ENCODE measurements at regions not wholly inside any gene's neighbourhood (a gene's known extent, or its start where the extent isn't known, plus 50 kb on each side); places are given as distances from the start of the nearest gene placed in this dataset.
A peak's percentile ranks its signal among the peaks of the same experiment; 100 is the strongest.
"Not testable (repeated sequence)": the region's sequence is repeated elsewhere in the genome, so short reads cannot be mapped to it uniquely, and the experiment has no call there.

GRCh38 chr10:36765782-36766414 lies 359.5 kb upstream of the ANKRD30A start:
- no peak for DNase-seq (ENCODE audit: low spot score)

DNA sequence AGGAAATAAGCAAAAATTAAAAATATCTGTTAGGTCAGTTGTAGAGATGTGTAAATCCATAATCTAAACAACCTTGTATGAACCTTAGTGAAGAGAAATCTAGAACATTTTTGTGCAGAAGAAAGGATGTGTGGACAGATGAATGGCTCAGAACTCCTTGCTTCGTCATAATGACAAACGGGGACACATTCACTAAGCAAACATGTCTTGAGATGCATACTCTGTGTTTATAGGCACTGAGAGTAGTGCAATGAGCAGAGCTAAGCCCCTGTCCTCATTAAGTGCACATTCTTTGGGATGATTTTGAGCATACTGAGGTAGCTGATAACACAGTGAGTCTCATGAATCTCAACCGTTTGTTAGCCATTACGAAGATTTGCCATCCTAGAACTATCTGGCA lies 360.6 kb upstream of the ANKRD30A start:
- no peak for DNase-seq (ENCODE audit: low spot score)

DNA sequence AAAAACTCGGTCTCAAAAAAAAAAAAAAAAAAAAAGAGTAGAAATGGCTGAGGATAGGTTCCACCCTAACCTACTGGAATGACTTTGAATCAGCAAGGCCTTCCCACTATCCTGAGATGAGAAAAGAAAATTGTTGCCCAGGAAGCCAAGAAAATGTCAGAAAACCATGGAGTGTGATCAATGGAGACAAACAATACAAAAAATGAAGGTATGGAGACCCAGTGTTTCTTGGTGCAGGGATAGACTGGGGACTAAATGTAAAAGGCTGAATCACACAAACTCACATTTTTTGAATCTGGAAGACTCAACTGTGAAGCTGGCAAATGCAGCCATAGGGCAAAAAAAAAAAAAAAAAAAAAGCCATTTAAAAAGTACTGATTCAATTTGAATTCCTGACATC lies 364.3 kb upstream of the ANKRD30A start:
- DNase-seq (ENCODE audit: low spot score) = no peak

GRCh38 chr10:36759141-36759805 lies 366.1 kb upstream of the ANKRD30A start:
- no peak for DNase-seq (ENCODE audit: low spot score)

DNA sequence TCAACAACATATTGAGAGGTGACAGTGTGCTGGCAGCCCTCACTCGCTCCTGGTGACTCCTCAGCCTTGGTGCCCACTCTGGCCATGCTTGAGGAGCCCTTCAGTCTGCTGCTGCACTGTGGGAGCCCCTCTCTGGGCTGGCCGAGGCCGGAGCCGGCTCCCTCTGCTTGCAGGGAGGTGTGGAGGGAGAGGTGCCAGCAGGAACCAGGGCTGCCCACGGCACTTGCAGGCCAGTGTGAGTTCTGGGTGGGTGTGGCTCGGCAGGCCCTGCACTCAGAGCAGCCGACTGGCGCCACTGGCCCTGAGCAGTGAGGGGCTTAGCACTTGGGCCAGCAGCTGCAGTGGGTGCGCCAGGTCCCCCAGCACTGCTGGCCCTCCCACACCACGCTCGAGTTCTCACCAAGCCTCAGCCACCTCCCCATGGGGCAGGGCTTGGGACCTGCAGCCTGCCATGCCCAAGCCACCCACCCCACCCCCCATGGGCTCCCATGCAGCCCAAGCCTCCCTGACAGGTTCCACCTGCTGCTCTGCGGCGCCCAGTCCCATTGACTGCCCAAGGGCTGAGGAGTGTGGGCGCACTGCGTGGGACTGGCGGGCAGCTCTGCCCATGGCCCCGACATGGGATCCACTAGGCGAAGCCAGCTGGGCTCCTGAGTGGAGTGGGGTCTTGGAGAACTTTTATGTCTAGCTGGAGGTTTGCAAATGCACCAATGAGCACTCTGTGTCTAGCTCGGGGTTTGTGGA lies 377.1 kb upstream of the ANKRD30A start:
- no peak for DNase-seq (ENCODE audit: low spot score)

DNA sequence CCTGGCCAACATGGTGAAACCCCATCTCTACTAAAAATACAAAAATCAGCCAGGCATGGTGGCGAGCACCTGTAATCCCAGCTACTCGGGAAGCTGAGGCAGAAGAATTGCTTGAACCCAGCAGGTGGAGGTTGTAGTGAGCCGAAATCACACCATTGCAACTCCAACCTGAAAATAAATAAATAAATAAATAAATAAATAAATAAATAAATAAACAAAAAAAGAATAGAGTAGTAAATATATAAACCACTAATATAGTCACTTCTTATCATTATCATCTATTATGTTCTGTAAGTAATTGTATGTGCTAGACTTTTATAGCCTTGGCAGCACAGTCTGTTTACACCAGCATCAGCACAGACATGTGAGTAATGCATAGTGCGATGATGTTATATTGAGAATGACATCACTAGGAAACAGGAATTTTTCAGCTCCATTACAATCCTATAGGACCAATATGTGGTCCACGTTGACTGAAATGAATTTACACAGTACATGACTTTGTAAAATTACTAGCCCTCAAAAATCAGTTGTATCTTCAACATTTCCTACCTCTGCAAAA lies 385.4 kb upstream of the ANKRD30A start:
- DNase-seq (ENCODE audit: low spot score) = no peak

GRCh38 chr10:36738738-36739431 lies 386.5 kb upstream of the ANKRD30A start:
- DNase-seq (ENCODE audit: low spot score) = no peak

GRCh38 chr10:36736311-36736710 lies 389.1 kb upstream of the ANKRD30A start:
- DNase-seq (ENCODE audit: low spot score) = no peak

DNA sequence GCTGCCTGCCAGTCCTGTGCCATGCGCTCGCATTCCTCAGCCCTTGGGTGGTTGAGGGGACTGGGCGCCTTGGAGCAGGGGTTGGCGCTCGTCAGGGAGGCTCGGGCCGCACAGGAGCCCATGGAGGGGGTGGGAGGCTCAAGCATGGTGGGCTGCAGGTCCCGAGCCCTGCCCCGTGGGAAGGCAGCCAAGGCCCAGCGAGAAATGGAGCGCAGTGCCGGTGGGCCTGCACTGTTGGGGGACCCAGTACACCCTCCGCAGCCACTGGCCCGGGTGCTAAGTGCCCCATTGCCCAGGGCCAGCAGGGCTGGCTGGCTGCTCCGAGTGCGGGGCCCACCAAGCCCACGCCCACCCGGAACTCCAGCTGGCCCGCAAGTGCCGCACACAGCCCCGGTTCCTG lies 390.8 kb upstream of the ANKRD30A start:
- not testable (repeated sequence) for DNase-seq (ENCODE audit: low spot score)

DNA sequence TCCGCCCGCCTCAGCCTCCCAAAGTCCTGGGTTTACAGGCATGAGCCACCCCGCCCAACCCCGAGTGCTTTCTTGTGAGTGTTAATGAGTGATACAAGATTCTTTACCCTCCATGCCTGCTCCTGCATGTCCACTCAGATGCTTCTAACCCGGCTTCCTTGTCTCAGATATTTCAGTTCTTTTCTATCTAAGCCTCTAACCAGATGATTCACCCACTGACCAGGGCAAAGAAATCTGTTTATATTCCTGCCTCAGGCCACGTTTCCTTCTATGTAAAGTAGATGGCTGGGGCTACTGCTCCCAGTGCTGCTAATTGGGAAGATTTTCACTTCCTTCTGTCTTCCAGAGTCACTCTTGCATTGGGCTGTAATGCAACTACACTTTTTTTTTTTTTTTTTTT lies 395.1 kb upstream of the ANKRD30A start:
- no peak for DNase-seq (ENCODE audit: low spot score)

- DNase-seq (ENCODE audit: low spot score) = no peak
Measured at GRCh38 chr10:36728626-36729025, 396.8 kb upstream of the ANKRD30A start.

DNA sequence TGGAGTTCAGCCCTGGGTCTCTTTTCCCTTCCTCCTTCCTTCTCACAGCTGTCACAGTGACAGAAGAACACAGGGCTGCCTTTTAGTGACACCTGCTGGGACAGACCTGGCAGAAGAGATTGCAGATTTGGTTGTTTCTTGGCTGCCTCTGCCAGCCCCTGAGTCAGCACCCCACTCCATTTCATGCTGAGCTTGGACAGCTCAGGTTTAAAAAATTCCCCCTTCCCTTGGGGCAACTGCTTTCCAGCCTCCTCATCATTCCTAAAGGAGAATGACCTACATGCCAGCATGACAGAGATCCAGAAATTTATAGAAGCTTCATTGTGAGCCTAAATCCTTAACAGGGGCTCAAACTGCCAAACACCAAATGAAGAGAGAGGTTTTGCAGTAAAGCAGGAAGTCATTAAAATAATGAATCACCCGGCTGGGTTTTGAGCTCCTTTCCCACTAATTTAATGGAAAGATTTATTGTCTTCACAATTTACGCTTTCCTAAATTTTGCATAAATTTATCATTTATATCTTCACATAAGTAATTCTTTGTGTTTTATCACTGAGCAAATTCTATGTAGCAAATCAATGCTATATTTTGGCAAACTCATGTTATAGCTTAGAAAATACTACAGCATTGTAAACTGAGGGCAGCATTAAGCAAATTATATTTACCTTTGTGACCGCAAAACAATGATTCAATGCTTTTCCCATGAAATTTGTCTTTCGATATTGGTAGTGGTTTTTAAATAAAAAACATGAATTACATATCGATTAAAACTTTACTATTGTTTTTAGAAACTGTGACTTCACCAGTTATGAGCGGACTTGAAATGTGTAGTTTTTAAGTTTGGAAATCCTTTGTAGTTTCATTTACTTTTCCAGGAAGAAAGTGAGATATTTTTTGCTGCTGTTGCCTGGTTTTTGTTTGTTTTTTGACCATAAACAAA lies 399.5 kb upstream of the ANKRD30A start:
- DNase-seq (ENCODE audit: low spot score) = peak; percentile 87

DNA sequence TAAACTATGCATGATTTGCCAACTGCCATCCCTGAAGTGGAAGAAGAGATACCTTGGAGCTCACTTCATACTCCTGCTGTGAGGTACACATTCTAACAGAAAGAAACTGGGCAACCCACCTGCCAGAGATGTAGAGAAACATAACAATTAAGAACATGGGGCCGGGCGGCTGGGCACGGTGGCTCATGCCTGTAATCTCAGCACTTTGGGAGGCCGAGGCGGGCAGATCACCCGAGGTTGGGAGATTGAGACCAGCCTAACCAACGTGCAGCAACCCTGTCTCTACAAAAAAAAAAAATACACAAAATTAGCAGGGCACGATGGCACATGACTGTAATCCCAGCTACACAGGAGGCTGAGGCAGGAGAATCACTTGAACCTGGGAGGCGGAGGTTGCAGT lies 402.6 kb upstream of the ANKRD30A start:
- DNase-seq (ENCODE audit: low spot score) = no peak

GRCh38 chr10:36721871-36722270 lies 403.5 kb upstream of the ANKRD30A start:
- no peak for DNase-seq (ENCODE audit: low spot score)

DNA sequence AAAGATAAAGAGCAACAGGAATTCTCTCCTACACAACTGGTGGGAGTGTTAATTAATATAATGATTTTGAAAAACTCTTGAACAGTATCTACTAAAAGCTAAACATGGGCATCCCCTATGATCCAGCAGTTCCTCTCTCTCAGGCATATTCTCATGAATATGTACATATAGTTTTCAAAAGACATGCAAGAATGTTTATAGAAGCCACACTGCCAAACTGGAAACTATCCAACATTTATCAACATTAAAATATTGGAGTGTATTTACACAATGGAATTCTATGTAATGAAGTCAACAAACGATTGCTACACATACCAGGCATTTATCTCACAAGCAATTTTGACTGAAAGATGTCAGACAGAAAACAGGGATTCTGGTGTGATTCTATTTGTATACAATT lies 404.5 kb upstream of the ANKRD30A start:
- DNase-seq (ENCODE audit: low spot score) = no peak

- DNase-seq (ENCODE audit: low spot score) = no peak
Measured at GRCh38 chr10:36717118-36717517, 408.3 kb upstream of the ANKRD30A start.

DNA sequence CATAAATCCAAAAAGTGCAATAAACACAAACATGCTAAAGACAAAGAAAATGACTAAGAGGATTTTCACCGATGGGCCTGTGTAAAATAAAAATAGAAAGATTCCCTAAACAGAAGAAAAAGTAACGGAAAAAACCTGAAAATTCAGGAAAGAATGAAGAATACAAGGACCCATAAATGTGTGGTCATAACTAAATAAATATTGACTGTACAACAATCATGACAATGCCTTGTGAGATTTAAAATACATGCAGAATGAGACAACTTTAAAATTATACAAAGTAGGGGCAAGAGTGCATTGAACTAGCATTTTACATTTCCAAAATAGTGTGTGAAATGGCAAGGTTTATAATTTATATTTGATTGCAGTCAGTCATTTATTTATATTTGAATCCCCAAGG lies 409.1 kb upstream of the ANKRD30A start:
- DNase-seq (ENCODE audit: low spot score) = no peak

GRCh38 chr10:36712695-36713094 lies 412.7 kb upstream of the ANKRD30A start:
- no peak for DNase-seq (ENCODE audit: low spot score)

DNA sequence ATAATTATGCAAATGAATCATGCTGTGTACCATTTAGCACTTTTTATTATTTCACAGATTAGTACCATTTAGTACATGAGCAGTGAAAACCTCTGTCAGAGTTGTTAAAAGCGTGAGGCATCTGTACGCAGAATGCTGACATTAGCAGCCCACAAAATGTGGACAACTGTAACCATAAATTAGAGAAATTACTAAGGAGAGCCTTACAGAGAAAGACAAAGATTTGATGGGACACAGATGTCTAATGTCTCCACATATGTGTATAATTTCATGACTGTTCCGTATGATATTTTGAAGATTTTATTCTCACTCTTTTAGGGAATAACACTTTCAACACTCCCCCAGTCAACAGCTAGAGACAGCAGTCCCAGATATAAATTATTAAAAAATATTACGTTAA lies 414.0 kb upstream of the ANKRD30A start:
- DNase-seq (ENCODE audit: low spot score) = no peak

- no peak for DNase-seq (ENCODE audit: low spot score)
Measured at GRCh38 chr10:36704124-36704523, 421.3 kb upstream of the ANKRD30A start.

GRCh38 chr10:36703179-36703578 lies 422.2 kb upstream of the ANKRD30A start:
- no peak for DNase-seq (ENCODE audit: low spot score)
